Naive thymus-derived CD8-positive, alpha-beta T cell (primary cell): ENCODE measurements at regions not wholly inside any gene's neighbourhood (a gene's known extent, or its start where the extent isn't known, plus 50 kb on each side); places are given as distances from the start of the nearest gene placed in this dataset.
"Not testable (repeated sequence)": the region's sequence is repeated elsewhere in the genome, so short reads cannot be mapped to it uniquely, and the experiment has no call there.

Source experiments
- ATAC-seq, 2 donors: fragments of 150-1000 bp; cut with Tn5 transposase in 1 of 2; sonication (Bioruptor Pico), chemical (Tn5 transposase) in 1 of 2; 1 replicate in 1 of 2; 2 replicates in 1 of 2; pipeline ENCODE4 v1.10.0; 2021; ENCODE audit warnings: mild to moderate bottlenecking in 2 of 2, moderate library complexity in 2 of 2
- POLR2A ChIA-PET: fragments of 350-600 bp; sonication (Branson Sonifier 250); formaldehyde crosslinking; loops from one replicate; lab custom pipeline; 2021; ENCODE audit warnings: antibody characterized with exemption; lab: Charles Lee
- DNase-seq, 10 donors: peaks; one replicate each; pipeline versions ENCODE4 v3.0.0 to v3.0.0-alpha.2; 2020 to 2022
- H3K27ac Mint-ChIP-seq, 10 donors: one replicate each; pipeline ENCODE4 v1.8.0; 2020 to 2022; ENCODE audit warnings: mild to moderate bottlenecking in 10 of 10, mixed read lengths in 10 of 10, moderate library complexity in 4 of 10, inconsistent platforms in 1 of 10
- H3K27me3 Mint-ChIP-seq, 5 donors: one replicate each; pipeline ENCODE4 v1.8.0; 2021 to 2022; ENCODE audit warnings: mixed read lengths in 5 of 5
- H3K36me3 Mint-ChIP-seq, 3 donors: one replicate each; pipeline ENCODE4 v1.8.0; 2020 to 2022; ENCODE audit warnings: mixed read lengths in 3 of 3, mild to moderate bottlenecking in 2 of 3, inconsistent platforms in 1 of 3
- H3K4me1 Mint-ChIP-seq, 4 donors: one replicate each; pipeline ENCODE4 v1.8.0; 2021 to 2022; ENCODE audit warnings: mixed read lengths in 4 of 4
- H3K4me3 Mint-ChIP-seq, 10 donors: one replicate each; pipeline ENCODE4 v1.8.0; 2020 to 2022; ENCODE audit warnings: mild to moderate bottlenecking in 10 of 10, mixed read lengths in 10 of 10, moderate library complexity in 6 of 10, inconsistent platforms in 1 of 10
- H3K9me3 Mint-ChIP-seq, 9 donors: one replicate each; pipeline ENCODE4 v1.8.0; 2020 to 2022; ENCODE audit warnings: mixed read lengths in 9 of 9, mild to moderate bottlenecking in 3 of 9, inconsistent platforms in 1 of 9, moderate library complexity in 1 of 9

- Mint-ChIP-seq H3K4me3 (no peak overlapping the region), H3K9me3 (peaks cover 0 to 2% (median 0%) of the 10 kb centered on the region in 9 donors), H3K4me1 (no peaks in the 10 kb centered on the region), H3K27me3 (peaks cover 0 to 9% (median 3%) of the 10 kb centered on the region in 5 donors), H3K36me3 (no peaks in the 10 kb centered on the region), H3K27ac (no peak overlapping the region)
- DNase-seq (no peak), ATAC-seq (no peak)
- POLR2A ChIA-PET = no interaction called here
Observed at GRCh38 chr4:82104578-82104977, 269.2 kb downstream of the HNRNPD start.

GRCh38 chr4:82099928-82100579, 273.7 kb downstream of the HNRNPD start:
- H3K4me1 Mint-ChIP-seq = no peaks in the 10 kb centered on the region
- no peak overlapping the region for H3K27ac Mint-ChIP-seq
- peaks cover 2 to 15% (median 3%) of the 10 kb centered on the region in 5 donors for H3K27me3 Mint-ChIP-seq
- H3K4me3 Mint-ChIP-seq = no peak overlapping the region
- DNase-seq = no peak
- no peaks in the 10 kb centered on the region for H3K9me3 Mint-ChIP-seq
- POLR2A ChIA-PET = interaction anchor here (0.6 kb wide), 1 partner anchor 365 kb away, joined by 4 read pairs; no protein-coding TSS in a partner anchor
- ATAC-seq = no peak
- H3K36me3 Mint-ChIP-seq = no peaks in the 10 kb centered on the region

GRCh38 chr4:82097504-82097903, 276.3 kb downstream of the HNRNPD start:
- peaks cover 0 to 15% (median 4%) of the 10 kb centered on the region in 5 donors for H3K27me3 Mint-ChIP-seq
- DNase-seq (no peak), ATAC-seq (no peak)
- no peaks in the 10 kb centered on the region for H3K36me3 Mint-ChIP-seq
- POLR2A ChIA-PET = no interaction called here
- H3K4me1 Mint-ChIP-seq = no peaks in the 10 kb centered on the region
- H3K9me3 Mint-ChIP-seq = no peaks in the 10 kb centered on the region
- no peak overlapping the region for H3K4me3 Mint-ChIP-seq
- no peak overlapping the region for H3K27ac Mint-ChIP-seq

GRCh38 chr4:82090717-82091116, 283.1 kb downstream of the HNRNPD start:
- Mint-ChIP-seq H3K4me3 (no peak overlapping the region), H3K27me3 (peaks cover 0 to 8% (median 3%) of the 10 kb centered on the region in 5 donors), H3K27ac (no peak overlapping the region), H3K36me3 (no peaks in the 10 kb centered on the region), H3K4me1 (no peaks in the 10 kb centered on the region), H3K9me3 (peaks cover 0 to 1% (median 0%) of the 10 kb centered on the region in 9 donors)
- POLR2A ChIA-PET = no interaction called here
- DNase-seq = no peak
- ATAC-seq = no peak

GRCh38 chr4:82084747-82085146, 289.0 kb downstream of the HNRNPD start:
- H3K4me3 Mint-ChIP-seq = no peak overlapping the region
- peaks cover 0 to 3% (median 0%) of the 10 kb centered on the region in 9 donors for H3K9me3 Mint-ChIP-seq
- no peak overlapping the region for H3K27ac Mint-ChIP-seq
- H3K27me3 Mint-ChIP-seq = peaks cover 0 to 9% (median 2%) of the 10 kb centered on the region in 5 donors
- ATAC-seq (no peak), DNase-seq (no peak)
- no peaks in the 10 kb centered on the region for H3K4me1 Mint-ChIP-seq
- no peaks in the 10 kb centered on the region for H3K36me3 Mint-ChIP-seq
- POLR2A ChIA-PET = no interaction called here

- ATAC-seq, H3K27me3 Mint-ChIP-seq, H3K4me3 Mint-ChIP-seq, DNase-seq, H3K9me3 Mint-ChIP-seq, H3K4me1 Mint-ChIP-seq, H3K27ac Mint-ChIP-seq, POLR2A ChIA-PET, H3K36me3 Mint-ChIP-seq: not testable (repeated sequence)
Observed at GRCh38 chr4:82077471-82077995, 296.3 kb downstream of the HNRNPD start.

GRCh38 chr4:82076809-82077208, 297.0 kb downstream of the HNRNPD start:
- POLR2A ChIA-PET = no interaction called here
- peaks cover 0 to 5% (median 3%) of the 10 kb centered on the region in 5 donors for H3K27me3 Mint-ChIP-seq

GRCh38 chr4:82076359-82076758, 297.4 kb downstream of the HNRNPD start:
- POLR2A ChIA-PET = no interaction called here
- no peak overlapping the region for H3K4me3 Mint-ChIP-seq
- H3K9me3 Mint-ChIP-seq = peaks cover 0 to 3% (median 0%) of the 10 kb centered on the region in 9 donors
- DNase-seq (no peak), ATAC-seq (no peak)
- peak overlapping the region in 1 of 10 donors; percentile 22 for H3K27ac Mint-ChIP-seq
- H3K36me3 Mint-ChIP-seq = no peaks in the 10 kb centered on the region
- H3K4me1 Mint-ChIP-seq = no peaks in the 10 kb centered on the region
- peaks cover 0 to 3% (median under 1%) of the 10 kb centered on the region in 5 donors for H3K27me3 Mint-ChIP-seq

More at GRCh38 chr4:82076809-82077208, 297.0 kb downstream of the HNRNPD start:
- H3K4me1 Mint-ChIP-seq = no peaks in the 10 kb centered on the region
- DNase-seq (no peak), ATAC-seq (no peak)
- H3K36me3 Mint-ChIP-seq = no peaks in the 10 kb centered on the region
- H3K27ac Mint-ChIP-seq = peak overlapping the region in 1 of 10 donors; percentile 22
- no peak overlapping the region for H3K4me3 Mint-ChIP-seq
- H3K9me3 Mint-ChIP-seq = peaks cover 0 to 3% (median 0%) of the 10 kb centered on the region in 9 donors

GRCh38 chr4:82071951-82072350, 301.8 kb downstream of the HNRNPD start:
- POLR2A ChIA-PET = no interaction called here

GRCh38 chr4:82069883-82070638, 303.7 kb downstream of the HNRNPD start:
- Mint-ChIP-seq H3K4me3 (no peak overlapping the region), H3K27ac (peak overlapping the region in 1 of 10 donors; percentile 53), H3K9me3 (no peaks in the 10 kb centered on the region), H3K27me3 (peaks cover 0 to 10% (median 6%) of the 10 kb centered on the region in 5 donors), H3K4me1 (no peaks in the 10 kb centered on the region), H3K36me3 (peaks cover 0 to 4% (median 0%) of the 10 kb centered on the region in 3 donors)
- DNase-seq (no peak), ATAC-seq (no peak)
- POLR2A ChIA-PET = no interaction called here

More at GRCh38 chr4:82071951-82072350, 301.8 kb downstream of the HNRNPD start:
- peaks cover 0 to 10% (median 5%) of the 10 kb centered on the region in 5 donors for H3K27me3 Mint-ChIP-seq
- no peaks in the 10 kb centered on the region for H3K4me1 Mint-ChIP-seq
- no peak for DNase-seq
- peaks cover 0 to 3% (median 0%) of the 10 kb centered on the region in 9 donors for H3K9me3 Mint-ChIP-seq
- ATAC-seq = no peak
- no peaks in the 10 kb centered on the region for H3K36me3 Mint-ChIP-seq
- no peak overlapping the region for H3K4me3 Mint-ChIP-seq
- H3K27ac Mint-ChIP-seq = no peak overlapping the region

GRCh38 chr4:82063017-82063416, 310.8 kb downstream of the HNRNPD start:
- Mint-ChIP-seq H3K4me1 (peaks cover 0 to 2% (median 0%) of the 10 kb centered on the region in 4 donors), H3K4me3 (no peak overlapping the region), H3K9me3 (no peaks in the 10 kb centered on the region), H3K36me3 (peaks cover 0 to 4% (median 0%) of the 10 kb centered on the region in 3 donors), H3K27me3 (peaks cover 0 to 7% (median 3%) of the 10 kb centered on the region in 5 donors), H3K27ac (no peak overlapping the region)
- ATAC-seq (no peak), DNase-seq (no peak)
- POLR2A ChIA-PET = no interaction called here

GRCh38 chr4:82057990-82058544, 315.7 kb downstream of the HNRNPD start:
- DNase-seq (no peak), ATAC-seq (no peak)
- H3K27ac Mint-ChIP-seq = no peak overlapping the region
- peaks cover 5 to 11% (median 7%) of the 10 kb centered on the region in 5 donors for H3K27me3 Mint-ChIP-seq
- no peak overlapping the region for H3K4me3 Mint-ChIP-seq
- POLR2A ChIA-PET = no interaction called here
- peaks cover 0 to 2% (median 0%) of the 10 kb centered on the region in 4 donors for H3K4me1 Mint-ChIP-seq
- H3K9me3 Mint-ChIP-seq = peaks cover 0 to 9% (median 2%) of the 10 kb centered on the region in 9 donors
- H3K36me3 Mint-ChIP-seq = peaks cover 0 to 21% (median 0%) of the 10 kb centered on the region in 3 donors
